Fibroblast of the aortic adventitia (primary cell): ENCODE measurements at regions not wholly inside any gene's neighbourhood (a gene's known extent, or its start where the extent isn't known, plus 50 kb on each side); places are given as distances from the start of the nearest gene placed in this dataset.
"Not testable (repeated sequence)": the region's sequence is repeated elsewhere in the genome, so short reads cannot be mapped to it uniquely, and the experiment has no call there.

Experiments used
- DNase-seq: peaks from one replicate; pipeline ENCODE4 v3.0.0-alpha.2; 2010; ENCODE audit warnings: low read depth
- H3K4me3 ChIP-seq: 2 replicates; pipeline ENCODE4 v1.5.1; 2011; ENCODE audit warnings: low read depth, mild to moderate bottlenecking, control low read depth, low read length, moderate library complexity
- CTCF ChIP-seq: IDR thresholded peaks from 2 replicates; pipeline ENCODE4 v1.5.1; 2011; ENCODE audit warnings: mild to moderate bottlenecking, low read length, control low read depth, inconsistent platforms; ENCODE audit not compliant: insufficient read depth

GRCh38 chr6:84597238-84597875, 167.0 kb downstream of the TBX18 start:
- no peak overlapping the region for H3K4me3 ChIP-seq
- DNase-seq: peak; percentile 40
- no peak for TF ChIP-seq CTCF

GRCh38 chr6:84596488-84596887, 167.9 kb downstream of the TBX18 start:
- no peak for DNase-seq
- no peak overlapping the region for H3K4me3 ChIP-seq
- TF ChIP-seq CTCF: no peak

GRCh38 chr6:84588697-84589080, 175.7 kb downstream of the TBX18 start:
- no peak for TF ChIP-seq CTCF
- H3K4me3 ChIP-seq: no peak overlapping the region
- no peak for DNase-seq

- not testable (repeated sequence) for DNase-seq, H3K4me3 ChIP-seq
Observed at GRCh38 chr6:84587994-84588696, 176.3 kb downstream of the TBX18 start.

- DNase-seq, H3K4me3 ChIP-seq: not testable (repeated sequence)
Observed at GRCh38 chr6:84587202-84587940, 177.0 kb downstream of the TBX18 start.

GRCh38 chr6:84583784-84584183, 180.6 kb downstream of the TBX18 start:
- no peak for DNase-seq
- no peak overlapping the region for H3K4me3 ChIP-seq
- TF ChIP-seq CTCF: no peak

GRCh38 chr6:84582997-84583396, 181.4 kb downstream of the TBX18 start:
- peak; percentile 35 for DNase-seq
- no peak for TF ChIP-seq CTCF
- H3K4me3 ChIP-seq: no peak overlapping the region
